DOHH2 (cell line): ENCODE measurements at regions not wholly inside any gene's neighbourhood (a gene's known extent, or its start where the extent isn't known, plus 50 kb on each side); places are given as distances from the start of the nearest gene placed in this dataset.
"Not testable (repeated sequence)": the region's sequence is repeated elsewhere in the genome, so short reads cannot be mapped to it uniquely, and the experiment has no call there.

Experiments
- H3F3A ChIP-seq: fragments of 200-600 bp; sonication (generic), shearing (Covaris generic); 2 replicates; pipeline ENCODE4 v1.6.0; 2016; ENCODE audit warnings: antibody characterized with exemption, mild to moderate bottlenecking; ENCODE audit not compliant: control insufficient read depth, insufficient read depth
- H3K27ac ChIP-seq: fragments of 200-600 bp; sonication (generic); 2 replicates; pipeline ENCODE4 v1.5.1; 2014; ENCODE audit warnings: low read depth, mild to moderate bottlenecking, low read length, moderate library complexity
- H3K27me3 ChIP-seq: fragments of 200-600 bp; sonication (generic); 2 replicates; pipeline ENCODE4 v1.6.1; 2014; ENCODE audit warnings: mild to moderate bottlenecking, low read length, mixed read lengths; ENCODE audit not compliant: control insufficient read depth
- H3K36me3 ChIP-seq: fragments of 200-600 bp; sonication (generic); 2 replicates; pipeline ENCODE4 v1.6.1; 2014; ENCODE audit warnings: mild to moderate bottlenecking, low read length, moderate library complexity, mixed read lengths; ENCODE audit not compliant: control insufficient read depth
- H3K4me1 ChIP-seq: fragments of 200-600 bp; sonication (generic); 2 replicates; pipeline ENCODE4 v1.6.1; 2014; ENCODE audit warnings: mild to moderate bottlenecking, low read length, mixed read lengths; ENCODE audit not compliant: control insufficient read depth
- H3K4me2 ChIP-seq: fragments of 200-600 bp; sonication (generic); 2 replicates; pipeline ENCODE4 v1.6.0; 2014; ENCODE audit warnings: mild to moderate bottlenecking, low read length, moderate library complexity
- H3K4me3 ChIP-seq: fragments of 200-600 bp; sonication (generic); 2 replicates; pipeline ENCODE4 v1.5.1; 2014; ENCODE audit warnings: mild to moderate bottlenecking, low read length, mixed read lengths
- H3K79me2 ChIP-seq: fragments of 200-600 bp; sonication (generic); 2 replicates; pipeline ENCODE4 v1.6.1; 2014; ENCODE audit warnings: mild to moderate bottlenecking, low read length, mixed read lengths; ENCODE audit not compliant: control insufficient read depth
- H3K9me2 ChIP-seq: fragments of 200-600 bp; sonication (generic); replicated peaks from 2 replicates; pipeline ENCODE4 v1.6.1; 2014; ENCODE audit warnings: mild to moderate bottlenecking, low read length, mixed read lengths; ENCODE audit not compliant: control insufficient read depth
- H3K9me3 ChIP-seq: fragments of 200-600 bp; sonication (generic); 2 replicates; pipeline ENCODE4 v1.6.1; 2014; ENCODE audit warnings: antibody characterized with exemption, low read length, mixed read lengths; ENCODE audit not compliant: control insufficient read depth, insufficient read depth
- H4K20me1 ChIP-seq: fragments of 200-600 bp; sonication (generic); 2 replicates; pipeline ENCODE4 v1.6.0; 2014; ENCODE audit warnings: low read depth, mild to moderate bottlenecking, antibody characterized with exemption, low read length, moderate library complexity; ENCODE audit not compliant: control insufficient read depth, insufficient read depth
- CTCF ChIP-seq: fragments of 200-600 bp; sonication (generic); IDR thresholded peaks from one replicate; pipeline ENCODE4 v1.5.1; 2014; ENCODE audit warnings: antibody characterized with exemption, mild to moderate bottlenecking, low read depth, low read length; ENCODE audit not compliant: poor library complexity, severe bottlenecking
- EZH2phosphoT487 ChIP-seq: fragments of 200-600 bp; sonication (generic); IDR thresholded peaks from 2 replicates; pipeline ENCODE4 v1.6.1; 2017; ENCODE audit warnings: borderline replicate concordance, mild to moderate bottlenecking, antibody characterized with exemption, low read length, moderate library complexity, mixed read lengths

GRCh38 chr16:34001184-34001583 is 541.8 kb downstream of the TP53TG3F start:
- H3F3A ChIP-seq, H3K4me2 ChIP-seq, H3K9me3 ChIP-seq, H3K4me1 ChIP-seq, H3K27ac ChIP-seq, H3K9me2 ChIP-seq, H4K20me1 ChIP-seq, H3K4me3 ChIP-seq, H3K27me3 ChIP-seq, H3K36me3 ChIP-seq, H3K79me2 ChIP-seq: not testable (repeated sequence)

GRCh38 chr16:34001961-34002360 is 542.5 kb downstream of the TP53TG3F start:
- not testable (repeated sequence) for H3K9me2 ChIP-seq, H3K4me2 ChIP-seq, H3K4me1 ChIP-seq, H3K27ac ChIP-seq, H3K27me3 ChIP-seq, H3K4me3 ChIP-seq, H4K20me1 ChIP-seq, H3K79me2 ChIP-seq, H3F3A ChIP-seq, H3K36me3 ChIP-seq, H3K9me3 ChIP-seq

GRCh38 chr16:34014841-34015820 is 555.7 kb downstream of the TP53TG3F start:
- H3K79me2 ChIP-seq, H3K9me2 ChIP-seq, H3K4me2 ChIP-seq, H3K27ac ChIP-seq, H3K36me3 ChIP-seq, H3K4me1 ChIP-seq, H3K9me3 ChIP-seq, H4K20me1 ChIP-seq, H3K27me3 ChIP-seq, H3K4me3 ChIP-seq, H3F3A ChIP-seq: not testable (repeated sequence)

GRCh38 chr16:34018277-34018676 is 558.9 kb downstream of the TP53TG3F start:
- H3K9me3 ChIP-seq, H3K79me2 ChIP-seq, H3K9me2 ChIP-seq, H3K27ac ChIP-seq, H3K27me3 ChIP-seq, H4K20me1 ChIP-seq, H3K4me1 ChIP-seq, H3K36me3 ChIP-seq, H3K4me3 ChIP-seq, H3K4me2 ChIP-seq, H3F3A ChIP-seq: not testable (repeated sequence)

- no peaks in the 10 kb centered on the region for H3K9me2 ChIP-seq
- H4K20me1 ChIP-seq, result no peaks in the 10 kb centered on the region
- peaks cover 10% of the 10 kb centered on the region; the same call in 1 of the 2 replicates for H3K9me3 ChIP-seq
- no peak overlapping the region for H3K4me3 ChIP-seq
- no peaks in the 10 kb centered on the region for H3K36me3 ChIP-seq
- no peaks in the 10 kb centered on the region for H3F3A ChIP-seq
- H3K27ac ChIP-seq, result no peak overlapping the region
- H3K4me2 ChIP-seq, result no peak overlapping the region
- no peaks in the 10 kb centered on the region for H3K79me2 ChIP-seq
- no peaks in the 10 kb centered on the region for H3K27me3 ChIP-seq
- H3K4me1 ChIP-seq, result no peaks in the 10 kb centered on the region
- TF ChIP-seq CTCF (no peak), EZH2phosphoT487 (no peak)
These were observed 591.4 kb downstream of the TP53TG3F start for GRCh38 chr16:34050787-34051320.
